H9 (cell line): ENCODE measurements at regions not wholly inside any gene's neighbourhood (a gene's known extent, or its start where the extent isn't known, plus 50 kb on each side); places are given as distances from the start of the nearest gene placed in this dataset.

Experiments
- DNase-seq: peaks from one replicate; pipeline ENCODE4 v3.0.0-alpha.2; 2017
- H2AFZ ChIP-seq: one replicate; pipeline ENCODE4 v1.6.1; 2013; ENCODE audit warnings: mild to moderate bottlenecking, low read length, control low read depth, moderate library complexity
- H2AK5ac ChIP-seq: 2 replicates; pipeline ENCODE4 v1.6.1; 2013; ENCODE audit warnings: low read length, control low read depth, mixed read lengths; ENCODE audit not compliant: insufficient read length
- H2BK120ac ChIP-seq: one replicate; pipeline ENCODE4 v1.6.1; 2013; ENCODE audit warnings: low read depth, mild to moderate bottlenecking, low read length, control low read depth, inconsistent platforms; ENCODE audit not compliant: poor library complexity, severe bottlenecking
- H2BK12ac ChIP-seq: 2 replicates; pipeline ENCODE4 v1.6.1; 2013; ENCODE audit warnings: low read length, control low read depth, mixed read lengths, low read depth; ENCODE audit not compliant: insufficient read length
- H2BK15ac ChIP-seq: 2 replicates; pipeline ENCODE4 v1.6.1; 2013; ENCODE audit warnings: low read depth, low read length, control low read depth
- H2BK20ac ChIP-seq: one replicate; pipeline ENCODE4 v1.6.1; 2013; ENCODE audit warnings: low read depth, mild to moderate bottlenecking, low read length, control low read depth, inconsistent platforms; ENCODE audit not compliant: poor library complexity, severe bottlenecking
- H2BK5ac ChIP-seq: 2 replicates; pipeline ENCODE4 v1.6.1; 2013; ENCODE audit warnings: low read length, control low read depth, mixed read lengths; ENCODE audit not compliant: insufficient read length
- H3K14ac ChIP-seq: 2 replicates; pipeline ENCODE4 v1.6.1; 2013; ENCODE audit warnings: low read length, control low read depth; ENCODE audit not compliant: insufficient read depth
- H3K18ac ChIP-seq: 2 replicates; pipeline ENCODE4 v1.6.1; 2013; ENCODE audit warnings: low read depth, mild to moderate bottlenecking, mixed read lengths, low read length, control low read depth; ENCODE audit not compliant: insufficient read length
- H3K23ac ChIP-seq: 2 replicates; pipeline ENCODE4 v1.6.1; 2013; ENCODE audit warnings: low read length, control low read depth, mixed read lengths, low read depth; ENCODE audit not compliant: insufficient read length
- H3K23me2 ChIP-seq: 2 replicates; pipeline ENCODE4 v1.6.1; 2013; ENCODE audit warnings: low read depth, mild to moderate bottlenecking, mixed read lengths, low read length, control low read depth; ENCODE audit not compliant: insufficient read length, poor library complexity, severe bottlenecking
- H3K27ac ChIP-seq: 2 replicates; pipeline ENCODE4 v1.5.1; 2013; ENCODE audit warnings: low read length, control low read depth, mixed read lengths, low read depth; ENCODE audit not compliant: insufficient read length
- H3K27me3 ChIP-seq: 2 replicates; pipeline ENCODE4 v1.6.1; 2013; ENCODE audit warnings: low read length, control low read depth, inconsistent platforms; ENCODE audit not compliant: insufficient read depth
- H3K4ac ChIP-seq: 2 replicates; pipeline ENCODE4 v1.6.1; 2013; ENCODE audit warnings: low read depth, mild to moderate bottlenecking, control low read depth, inconsistent platforms, low read length, moderate library complexity
- H3K4me1 ChIP-seq: 2 replicates; pipeline ENCODE4 v1.6.1; 2013; ENCODE audit warnings: low read length, control low read depth, inconsistent platforms; ENCODE audit not compliant: insufficient read depth
- H3K4me2 ChIP-seq: 2 replicates; pipeline ENCODE4 v1.6.1; 2013; ENCODE audit warnings: low read length, control low read depth, mixed read lengths; ENCODE audit not compliant: insufficient read length, insufficient read depth
- H3K56ac ChIP-seq: 2 replicates; pipeline ENCODE4 v1.6.1; 2013; ENCODE audit warnings: low read depth, mild to moderate bottlenecking, mixed read lengths, low read length, control low read depth; ENCODE audit not compliant: insufficient read length
- H3K79me1 ChIP-seq: 2 replicates; pipeline ENCODE4 v1.6.1; 2013; ENCODE audit warnings: low read depth, mild to moderate bottlenecking, moderate library complexity, low read length, control low read depth, inconsistent platforms; ENCODE audit not compliant: insufficient read depth, poor library complexity, severe bottlenecking
- H3K79me2 ChIP-seq: 2 replicates; pipeline ENCODE4 v1.6.1; 2013; ENCODE audit warnings: low read length, control low read depth, inconsistent platforms; ENCODE audit not compliant: insufficient read depth
- H3K9ac ChIP-seq: 2 replicates; pipeline ENCODE4 v1.6.1; 2013; ENCODE audit warnings: low read length, control low read depth, mixed read lengths; ENCODE audit not compliant: insufficient read length; ENCODE audit errors: extremely low read depth
- H3K9me3 ChIP-seq: one replicate; pipeline ENCODE4 v1.6.1; 2013; ENCODE audit warnings: low read depth, low read length, inconsistent platforms; ENCODE audit not compliant: control insufficient read depth
- H3T11ph ChIP-seq: one replicate; pipeline ENCODE4 v1.6.1; 2013; ENCODE audit warnings: mild to moderate bottlenecking, low read length, control low read depth, inconsistent platforms
- H4K20me1 ChIP-seq: one replicate; pipeline ENCODE4 v1.6.1; 2013; ENCODE audit not compliant: control insufficient read depth, insufficient read length, insufficient read depth
- H4K5ac ChIP-seq: 2 replicates; pipeline ENCODE4 v1.6.1; 2013; ENCODE audit warnings: low read depth, mild to moderate bottlenecking, mixed read lengths, low read length, control low read depth; ENCODE audit not compliant: insufficient read length
- H4K8ac ChIP-seq: replicated peaks from 2 replicates; pipeline ENCODE4 v1.6.1; 2013; ENCODE audit warnings: low read length, control low read depth, mixed read lengths, low read depth; ENCODE audit not compliant: insufficient read length
- H4K91ac ChIP-seq: 2 replicates; pipeline ENCODE4 v1.6.1; 2013; ENCODE audit warnings: low read depth, mild to moderate bottlenecking, moderate library complexity, mixed read lengths, low read length, control low read depth; ENCODE audit not compliant: insufficient read length
- H3K27ac Mint-ChIP-seq, 3 experiments: 2 replicates in 2 of 3; 3 replicates in 1 of 3; pipeline ENCODE4 v1.8.0; 2020 to 2021; ENCODE audit warnings: mixed read lengths in 3 of 3, mild to moderate bottlenecking in 1 of 3, moderate library complexity in 1 of 3
- H3K27me3 Mint-ChIP-seq: 2 replicates; pipeline ENCODE4 v1.8.0; 2021; ENCODE audit warnings: low read depth, mild to moderate bottlenecking, moderate library complexity, mixed read lengths
- H3K36me3 Mint-ChIP-seq, 3 experiments: 2 replicates in 2 of 3; 3 replicates in 1 of 3; pipeline ENCODE4 v1.8.0; 2020 to 2021; ENCODE audit warnings: low read depth in 3 of 3, mixed read lengths in 3 of 3; ENCODE audit not compliant: insufficient read depth in 1 of 3
- H3K4me1 Mint-ChIP-seq, 2 experiments: 2 replicates each; pipeline ENCODE4 v1.8.0; 2020; ENCODE audit warnings: mixed read lengths in 2 of 2
- H3K4me3 Mint-ChIP-seq, 2 experiments: 2 replicates in 1 of 2; 3 replicates in 1 of 2; pipeline ENCODE4 v1.8.0; 2020 to 2021; ENCODE audit warnings: mild to moderate bottlenecking in 2 of 2, mixed read lengths in 2 of 2, moderate library complexity in 1 of 2
- H3K9me3 Mint-ChIP-seq, 2 experiments: 2 replicates in 1 of 2; 3 replicates in 1 of 2; pipeline ENCODE4 v1.8.0; 2020; ENCODE audit warnings: mild to moderate bottlenecking in 2 of 2, mixed read lengths in 2 of 2, moderate library complexity in 1 of 2
- WGBS: extraction: QIAGEN DNeasy Blood & Tissue Kit; methylation state at CpG from one replicate; pipeline ENCODE4 v1.1.7; 2013; ENCODE audit warnings: missing lambda C conversion rate, low lambda C conversion rate, mixed read lengths; ENCODE audit not compliant: insufficient read length; ENCODE audit errors: extremely low coverage; 5-methylcytosine and 5-hydroxymethylcytosine counted together
- TF ChIP-seq, protein P1 (sequence below): fragments of 200-600 bp; sonication (generic); conservative IDR thresholded peaks from 3 replicates; pipeline ENCODE4 v1.8.0; 2021; ENCODE audit warnings: antibody characterized with exemption, mild to moderate bottlenecking

DNA sequence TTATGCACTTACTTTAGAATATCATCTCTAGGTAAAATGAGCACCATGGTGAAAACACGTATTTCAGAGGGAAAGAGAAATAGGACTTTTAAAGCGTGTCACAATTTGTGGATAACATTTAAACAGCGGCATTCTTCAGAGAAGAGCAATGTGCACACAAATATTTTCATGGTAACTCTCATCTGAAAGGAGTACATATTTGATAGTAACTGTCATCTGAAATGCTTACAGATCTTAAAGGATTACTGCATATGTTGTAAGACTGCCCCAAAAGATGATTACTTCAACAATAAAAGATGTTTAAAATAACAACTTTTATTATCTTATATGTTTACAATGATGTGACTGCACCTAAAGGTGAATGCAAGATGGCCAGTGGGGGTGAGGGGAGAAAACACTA, 408.8 kb downstream of the PLA2G4A start:
- Histone ChIP-seq H4K8ac (no peak overlapping the region), H4K91ac (no peak overlapping the region), H3K4me1 (no peaks in the 10 kb centered on the region), H3K18ac (no peak overlapping the region), H3K79me2 (no peaks in the 10 kb centered on the region), H2AK5ac (no peak overlapping the region), H3K9ac (no peak overlapping the region), H3K56ac (no peak overlapping the region), H3K14ac (no peak overlapping the region), H2BK120ac (no peak overlapping the region), H2AFZ (no peak overlapping the region), H3K4me2 (no peak overlapping the region), H2BK15ac (no peak overlapping the region), H3K23ac (no peak overlapping the region), H3K23me2 (no peaks in the 10 kb centered on the region), H2BK12ac (no peak overlapping the region), H3K27me3 (no peaks in the 10 kb centered on the region), H4K20me1 (no peaks in the 10 kb centered on the region), H3K9me3 (no peaks in the 10 kb centered on the region), H3K4ac (no peak overlapping the region), H3T11ph (no peak overlapping the region), H2BK5ac (no peak overlapping the region), H4K5ac (no peak overlapping the region), H3K79me1 (no peaks in the 10 kb centered on the region), H3K27ac (no peak overlapping the region), H2BK20ac (no peak overlapping the region)
- H3K36me3 Mint-ChIP-seq: no peaks in the 10 kb centered on the region
- no peak overlapping the region for H3K4me3 Mint-ChIP-seq
- whole genome bisulfite sequencing: no CpG with 5 or more reads among the region's 3 CpGs
- no peaks in the 10 kb centered on the region for H3K27me3 Mint-ChIP-seq
- no peaks in the 10 kb centered on the region for H3K9me3 Mint-ChIP-seq
- TF ChIP-seq, protein P1, sequence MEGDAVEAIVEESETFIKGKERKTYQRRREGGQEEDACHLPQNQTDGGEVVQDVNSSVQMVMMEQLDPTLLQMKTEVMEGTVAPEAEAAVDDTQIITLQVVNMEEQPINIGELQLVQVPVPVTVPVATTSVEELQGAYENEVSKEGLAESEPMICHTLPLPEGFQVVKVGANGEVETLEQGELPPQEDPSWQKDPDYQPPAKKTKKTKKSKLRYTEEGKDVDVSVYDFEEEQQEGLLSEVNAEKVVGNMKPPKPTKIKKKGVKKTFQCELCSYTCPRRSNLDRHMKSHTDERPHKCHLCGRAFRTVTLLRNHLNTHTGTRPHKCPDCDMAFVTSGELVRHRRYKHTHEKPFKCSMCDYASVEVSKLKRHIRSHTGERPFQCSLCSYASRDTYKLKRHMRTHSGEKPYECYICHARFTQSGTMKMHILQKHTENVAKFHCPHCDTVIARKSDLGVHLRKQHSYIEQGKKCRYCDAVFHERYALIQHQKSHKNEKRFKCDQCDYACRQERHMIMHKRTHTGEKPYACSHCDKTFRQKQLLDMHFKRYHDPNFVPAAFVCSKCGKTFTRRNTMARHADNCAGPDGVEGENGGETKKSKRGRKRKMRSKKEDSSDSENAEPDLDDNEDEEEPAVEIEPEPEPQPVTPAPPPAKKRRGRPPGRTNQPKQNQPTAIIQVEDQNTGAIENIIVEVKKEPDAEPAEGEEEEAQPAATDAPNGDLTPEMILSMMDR: no peak
- H3K27ac Mint-ChIP-seq: no peak overlapping the region
- DNase-seq: no peak
- peaks cover 7 to 8% of the 10 kb centered on the region in 2 experiments for H3K4me1 Mint-ChIP-seq
